PC-9 (cell line): ENCODE measurements at regions not wholly inside any gene's neighbourhood (a gene's known extent, or its start where the extent isn't known, plus 50 kb on each side); places are given as distances from the start of the nearest gene placed in this dataset.

ENCODE experiments used
- EZH2 ChIP-seq: fragments of 200-600 bp; sonication (generic); IDR thresholded peaks from 2 replicates; pipeline ENCODE4 v1.8.0; 2017; ENCODE audit warnings: antibody characterized with exemption, low read depth
- TF ChIP-seq, protein P1 (sequence below): fragments of 200-600 bp; sonication (generic); conservative IDR thresholded peaks from 2 replicates; pipeline ENCODE4 v1.6.1; 2017; ENCODE audit warnings: mixed run types, antibody characterized with exemption, mild to moderate bottlenecking, moderate library complexity

GRCh38 chr3:88267441-88267840 lies 117.7 kb downstream of the C3orf38 start:
- TF ChIP-seq, protein P1, sequence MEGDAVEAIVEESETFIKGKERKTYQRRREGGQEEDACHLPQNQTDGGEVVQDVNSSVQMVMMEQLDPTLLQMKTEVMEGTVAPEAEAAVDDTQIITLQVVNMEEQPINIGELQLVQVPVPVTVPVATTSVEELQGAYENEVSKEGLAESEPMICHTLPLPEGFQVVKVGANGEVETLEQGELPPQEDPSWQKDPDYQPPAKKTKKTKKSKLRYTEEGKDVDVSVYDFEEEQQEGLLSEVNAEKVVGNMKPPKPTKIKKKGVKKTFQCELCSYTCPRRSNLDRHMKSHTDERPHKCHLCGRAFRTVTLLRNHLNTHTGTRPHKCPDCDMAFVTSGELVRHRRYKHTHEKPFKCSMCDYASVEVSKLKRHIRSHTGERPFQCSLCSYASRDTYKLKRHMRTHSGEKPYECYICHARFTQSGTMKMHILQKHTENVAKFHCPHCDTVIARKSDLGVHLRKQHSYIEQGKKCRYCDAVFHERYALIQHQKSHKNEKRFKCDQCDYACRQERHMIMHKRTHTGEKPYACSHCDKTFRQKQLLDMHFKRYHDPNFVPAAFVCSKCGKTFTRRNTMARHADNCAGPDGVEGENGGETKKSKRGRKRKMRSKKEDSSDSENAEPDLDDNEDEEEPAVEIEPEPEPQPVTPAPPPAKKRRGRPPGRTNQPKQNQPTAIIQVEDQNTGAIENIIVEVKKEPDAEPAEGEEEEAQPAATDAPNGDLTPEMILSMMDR, result no peak
- TF ChIP-seq EZH2, result no peak
